GM12878 (cell line): ENCODE measurements at regions not wholly inside any gene's neighbourhood (a gene's known extent, or its start where the extent isn't known, plus 50 kb on each side); places are given as distances from the start of the nearest gene placed in this dataset.
A peak's percentile ranks its signal among the peaks of the same experiment; 100 is the strongest.

Experiments used
- ATAC-seq: fragments of 200-7000 bp; cut with Tn5 transposase; 3 replicates; pipeline ENCODE4 v1.9.1; 2020; ENCODE audit warnings: mild to moderate bottlenecking, moderate library complexity
- BruUV-seq: library from RNA; stranded (reverse); fragments of 400-500 nt; replicated peaks from 2 replicates; lab custom pipeline; 2021; lab: Mats Ljungman, UMichigan
- CTCF ChIA-PET: fragments of 300-600 bp; sonication (Branson Sonifier 250); formaldehyde crosslinking; extraction: SDS; loops from one replicate; lab custom pipeline; 2021; ENCODE audit warnings: inconsistent platforms; lab: Yijun Ruan, JAX
- POLR2A ChIA-PET: fragments of 350-600 bp; formaldehyde crosslinking; extraction: SDS; loops from one replicate; lab custom pipeline; 2021; ENCODE audit warnings: inconsistent platforms; lab: Charles Lee
- RAD21 ChIA-PET: fragments of 300-600 bp; sonication (Branson Sonifier 250); formaldehyde crosslinking; loops from one replicate; lab custom pipeline; 2023; ENCODE audit warnings: antibody characterized with exemption; ENCODE audit not compliant: unreplicated experiment; lab: Charles Lee
- SMC1A ChIA-PET: fragments of 300-600 bp; sonication (Branson Sonifier 250); formaldehyde crosslinking; loops from one replicate; lab custom pipeline; 2023; ENCODE audit not compliant: unreplicated experiment, uncharacterized antibody; lab: Charles Lee
- DNase-seq: peaks from one replicate; pipeline ENCODE4 v3.0.0-alpha.2; 2011; ENCODE audit warnings: low read depth, low spot score
- FAIRE-seq: peaks from 3 replicates; lab custom pipeline; 2011; peaks lifted over from hg19 to GRCh38; lab: Jason Lieb, UNC
- H2AFZ ChIP-seq: 2 replicates; pipeline ENCODE4 v1.6.0; 2011; ENCODE audit warnings: low read depth, low read length, control low read depth; ENCODE audit not compliant: control insufficient read depth
- H3K27ac ChIP-seq: 2 replicates; pipeline ENCODE4 v1.5.1; 2011; ENCODE audit warnings: control low read depth; ENCODE audit not compliant: control insufficient read depth, insufficient read depth
- H3K27me3 ChIP-seq, 2 experiments: replicated peaks in 1 of 2; 2 replicates each; pipeline versions ENCODE4 v1.6.0 to v1.6.1; 2011; ENCODE audit warnings: low read length in 1 of 2; ENCODE audit not compliant: control insufficient read depth in 2 of 2, insufficient read depth in 2 of 2
- H3K36me3 ChIP-seq, 2 experiments: 2 replicates each; pipeline ENCODE4 v1.5.1; 2011; ENCODE audit warnings: low read length in 1 of 2; ENCODE audit not compliant: control insufficient read depth in 2 of 2, insufficient read depth in 2 of 2
- H3K4me1 ChIP-seq: 2 replicates; pipeline ENCODE4 v1.6.1; 2011; ENCODE audit warnings: mild to moderate bottlenecking, low read length, moderate library complexity, mixed read lengths; ENCODE audit not compliant: control insufficient read depth, insufficient read depth
- H3K4me2 ChIP-seq: 2 replicates; pipeline ENCODE4 v1.6.0; 2011; ENCODE audit warnings: control low read depth; ENCODE audit not compliant: control insufficient read depth, insufficient read depth
- H3K4me3 ChIP-seq: fragments of 200-600 bp; sonication (generic); 2 replicates; pipeline ENCODE4 v1.5.1; 2016
- H3K79me2 ChIP-seq: 2 replicates; pipeline ENCODE4 v1.6.0; 2011; ENCODE audit warnings: low read length; ENCODE audit not compliant: control insufficient read depth, insufficient read depth
- H3K9ac ChIP-seq: 2 replicates; pipeline ENCODE4 v1.8.0; 2011; ENCODE audit warnings: low read length, control low read depth, mixed read lengths; ENCODE audit not compliant: control insufficient read depth, insufficient read depth
- H3K9me3 ChIP-seq: replicated peaks from 3 replicates; pipeline ENCODE4 v1.5.1; 2011; ENCODE audit warnings: mild to moderate bottlenecking, low read length; ENCODE audit not compliant: control insufficient read depth, insufficient read depth
- H4K20me1 ChIP-seq: 2 replicates; pipeline ENCODE4 v1.6.0; 2011; ENCODE audit not compliant: control insufficient read depth, insufficient read depth
- BCL11A ChIP-seq: IDR thresholded peaks from 2 replicates; pipeline ENCODE4 v1.6.1; 2011; ENCODE audit warnings: low read depth, low read length
- BHLHE40 ChIP-seq, 2 experiments: fragments of 450-650 bp in 1 of 2; IDR thresholded peaks; 2 replicates each; pipeline ENCODE4 v1.6.1; 2011 to 2017; ENCODE audit warnings: low read depth in 2 of 2, borderline replicate concordance in 1 of 2, improper control_type of control experiment in 1 of 2, low read length in 1 of 2, mild to moderate bottlenecking in 1 of 2
- CEBPB ChIP-seq, 2 experiments: fragments of 150-350 bp in 1 of 2; IDR thresholded peaks; 2 replicates each; pipeline ENCODE4 v1.6.1; 2012 to 2014; ENCODE audit warnings: low read depth in 2 of 2, low read length in 2 of 2, borderline replicate concordance in 1 of 2, inconsistent platforms in 1 of 2
- CHD4 ChIP-seq: fragments of 200-600 bp; sonication (generic); IDR thresholded peaks from 2 replicates; pipeline ENCODE4 v1.6.1; 2016; ENCODE audit warnings: mild to moderate bottlenecking
- CREB1 ChIP-seq: IDR thresholded peaks from 2 replicates; pipeline ENCODE4 v1.6.1; 2012; ENCODE audit warnings: low read depth, mild to moderate bottlenecking, inconsistent platforms
- HCFC1 ChIP-seq: fragments of 150-350 bp; IDR thresholded peaks from 2 replicates; pipeline ENCODE4 v1.6.1; 2014; ENCODE audit warnings: low read length
- KDM1A ChIP-seq: fragments of 200-600 bp; sonication (generic); IDR thresholded peaks from 2 replicates; pipeline ENCODE4 v1.6.1; 2016; ENCODE audit warnings: borderline replicate concordance
- PAX8 ChIP-seq: fragments of 450-650 bp; IDR thresholded peaks from 2 replicates; pipeline ENCODE4 v1.6.1; 2017; ENCODE audit warnings: mild to moderate bottlenecking, moderate library complexity
- POU2F2 ChIP-seq: IDR thresholded peaks from 3 replicates; pipeline ENCODE4 v1.6.1; 2011; ENCODE audit warnings: low read depth, mild to moderate bottlenecking, low read length, borderline replicate concordance
- ZNF274 ChIP-seq: IDR thresholded peaks from one replicate; pipeline ENCODE4 v1.8.0; 2011; ENCODE audit not compliant: insufficient read length, insufficient read depth
- ZNF384 ChIP-seq: IDR thresholded peaks from 2 replicates; pipeline ENCODE4 v1.6.1; 2012; ENCODE audit warnings: low read depth, mild to moderate bottlenecking, low read length, improper control_type of control experiment, borderline replicate concordance
- ZZZ3 ChIP-seq: IDR thresholded peaks from 2 replicates; pipeline ENCODE4 v1.6.1; 2011; ENCODE audit warnings: low read depth; ENCODE audit not compliant: control insufficient read depth, insufficient read length
- WGBS: methylation state at CpG from one replicate; pipeline ENCODE4 v1.1.6; 2016; ENCODE audit warnings: low lambda C conversion rate; ENCODE audit not compliant: insufficient replicate concordance, insufficient coverage; ENCODE audit errors: missing lambda C conversion rate; 5-methylcytosine and 5-hydroxymethylcytosine counted together
- in situ Hi-C: fragments of 300-500 bp; cut with MboI; formaldehyde crosslinking; loops from 9 replicates; pipeline ENCODE4 v1.14.3; 2018; ENCODE audit warnings: mixed read lengths
- intact Hi-C: fragments of 100-400 bp; cut with micrococcal nuclease; formaldehyde crosslinking; loops from one replicate; pipeline ENCODE4 v1.14.2; 2022; ENCODE audit not compliant: unreplicated experiment
- TF ChIP-seq, protein P1 (sequence below), 3 experiments: IDR thresholded peaks in 2 of 3; conservative IDR thresholded peaks in 1 of 3; 2 replicates each; pipeline ENCODE4 v1.5.1; 2011; ENCODE audit warnings: low read depth in 3 of 3, low read length in 3 of 3, mild to moderate bottlenecking in 3 of 3, control low read depth in 2 of 3, moderate library complexity in 2 of 3, inconsistent platforms in 1 of 3, mixed read lengths in 1 of 3; ENCODE audit not compliant: control insufficient read depth in 2 of 3, insufficient read depth in 1 of 3; ENCODE audit errors: extremely low read depth in 1 of 3
- TF ChIP-seq, protein P2 (sequence below): IDR thresholded peaks from 2 replicates; pipeline ENCODE4 v1.6.1; 2011; ENCODE audit warnings: mild to moderate bottlenecking, low read depth, low read length, moderate library complexity; ENCODE audit not compliant: insufficient replicate concordance
- TF ChIP-seq, protein P3 (sequence below): fragments of 450-650 bp; formaldehyde crosslinking; IDR thresholded peaks from 2 replicates; pipeline ENCODE4 v1.5.0; 2022; ENCODE audit warnings: mild to moderate bottlenecking, missing genetic modification characterization

- TF ChIP-seq, protein P1, sequence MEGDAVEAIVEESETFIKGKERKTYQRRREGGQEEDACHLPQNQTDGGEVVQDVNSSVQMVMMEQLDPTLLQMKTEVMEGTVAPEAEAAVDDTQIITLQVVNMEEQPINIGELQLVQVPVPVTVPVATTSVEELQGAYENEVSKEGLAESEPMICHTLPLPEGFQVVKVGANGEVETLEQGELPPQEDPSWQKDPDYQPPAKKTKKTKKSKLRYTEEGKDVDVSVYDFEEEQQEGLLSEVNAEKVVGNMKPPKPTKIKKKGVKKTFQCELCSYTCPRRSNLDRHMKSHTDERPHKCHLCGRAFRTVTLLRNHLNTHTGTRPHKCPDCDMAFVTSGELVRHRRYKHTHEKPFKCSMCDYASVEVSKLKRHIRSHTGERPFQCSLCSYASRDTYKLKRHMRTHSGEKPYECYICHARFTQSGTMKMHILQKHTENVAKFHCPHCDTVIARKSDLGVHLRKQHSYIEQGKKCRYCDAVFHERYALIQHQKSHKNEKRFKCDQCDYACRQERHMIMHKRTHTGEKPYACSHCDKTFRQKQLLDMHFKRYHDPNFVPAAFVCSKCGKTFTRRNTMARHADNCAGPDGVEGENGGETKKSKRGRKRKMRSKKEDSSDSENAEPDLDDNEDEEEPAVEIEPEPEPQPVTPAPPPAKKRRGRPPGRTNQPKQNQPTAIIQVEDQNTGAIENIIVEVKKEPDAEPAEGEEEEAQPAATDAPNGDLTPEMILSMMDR (IDR thresholded peaks at IDR 0.05 in 2 of 3, conservative IDR thresholded peaks at IDR 0.05 in 1 of 3; ENCODE audit: control insufficient read depth in 2 of 3, extremely low read depth in 1 of 3, insufficient read depth in 1 of 3, low read depth in 3 of 3, low read length in 3 of 3), result no peak
- no peak for TF ChIP-seq KDM1A
- TF ChIP-seq POU2F2, result no peak
- TF ChIP-seq ZNF384, result no peak
These were observed 242.6 kb downstream of the BTG1 start (continued) for GRCh38 chr12:91902860-91903683.

- DNase-seq (no peak), FAIRE-seq (no peak), ATAC-seq (peak; percentile 29)
- ChIA-PET POLR2A (no interaction called here), CTCF (interaction anchor here (1.5 kb wide), 1 partner anchor 10 kb away, joined by 3 read pairs; no protein-coding TSS in a partner anchor), RAD21 (no interaction called here), SMC1A (no interaction called here)
- no peaks in the 10 kb centered on the region; the same call in 2 of the 3 replicates for H3K9me3 ChIP-seq
- BruUV-seq, result no TSS peak
- intact Hi-C loops (no loop called here), in situ Hi-C loops (no loop called here)
- no peak overlapping the region for H2AFZ ChIP-seq
- H3K36me3 ChIP-seq, result no peaks in the 10 kb centered on the region
- H4K20me1 ChIP-seq, result no peaks in the 10 kb centered on the region
- H3K4me3 ChIP-seq, result no peak overlapping the region
- no peaks in the 10 kb centered on the region for H3K4me1 ChIP-seq
- no peak overlapping the region for H3K9ac ChIP-seq
- no peak overlapping the region for H3K4me2 ChIP-seq
- no peak overlapping the region for H3K27ac ChIP-seq
- WGBS, result 48% methylated on average over 3 of the region's 3 CpGs
- no peaks in the 10 kb centered on the region for H3K79me2 ChIP-seq
- no peaks in the 10 kb centered on the region for H3K27me3 ChIP-seq
- TF ChIP-seq, protein P2, sequence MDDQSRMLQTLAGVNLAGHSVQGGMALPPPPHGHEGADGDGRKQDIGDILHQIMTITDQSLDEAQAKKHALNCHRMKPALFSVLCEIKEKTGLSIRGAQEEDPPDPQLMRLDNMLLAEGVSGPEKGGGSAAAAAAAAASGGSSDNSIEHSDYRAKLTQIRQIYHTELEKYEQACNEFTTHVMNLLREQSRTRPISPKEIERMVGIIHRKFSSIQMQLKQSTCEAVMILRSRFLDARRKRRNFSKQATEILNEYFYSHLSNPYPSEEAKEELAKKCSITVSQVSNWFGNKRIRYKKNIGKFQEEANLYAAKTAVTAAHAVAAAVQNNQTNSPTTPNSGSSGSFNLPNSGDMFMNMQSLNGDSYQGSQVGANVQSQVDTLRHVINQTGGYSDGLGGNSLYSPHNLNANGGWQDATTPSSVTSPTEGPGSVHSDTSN, result no peak
- no peak for TF ChIP-seq CREB1
- TF ChIP-seq CEBPB (IDR thresholded peaks at IDR 0.05; ENCODE audit: borderline replicate concordance in 1 of 2, low read depth in 2 of 2, low read length in 2 of 2), result no peak
- no peak for TF ChIP-seq CHD4
- TF ChIP-seq, protein P3, sequence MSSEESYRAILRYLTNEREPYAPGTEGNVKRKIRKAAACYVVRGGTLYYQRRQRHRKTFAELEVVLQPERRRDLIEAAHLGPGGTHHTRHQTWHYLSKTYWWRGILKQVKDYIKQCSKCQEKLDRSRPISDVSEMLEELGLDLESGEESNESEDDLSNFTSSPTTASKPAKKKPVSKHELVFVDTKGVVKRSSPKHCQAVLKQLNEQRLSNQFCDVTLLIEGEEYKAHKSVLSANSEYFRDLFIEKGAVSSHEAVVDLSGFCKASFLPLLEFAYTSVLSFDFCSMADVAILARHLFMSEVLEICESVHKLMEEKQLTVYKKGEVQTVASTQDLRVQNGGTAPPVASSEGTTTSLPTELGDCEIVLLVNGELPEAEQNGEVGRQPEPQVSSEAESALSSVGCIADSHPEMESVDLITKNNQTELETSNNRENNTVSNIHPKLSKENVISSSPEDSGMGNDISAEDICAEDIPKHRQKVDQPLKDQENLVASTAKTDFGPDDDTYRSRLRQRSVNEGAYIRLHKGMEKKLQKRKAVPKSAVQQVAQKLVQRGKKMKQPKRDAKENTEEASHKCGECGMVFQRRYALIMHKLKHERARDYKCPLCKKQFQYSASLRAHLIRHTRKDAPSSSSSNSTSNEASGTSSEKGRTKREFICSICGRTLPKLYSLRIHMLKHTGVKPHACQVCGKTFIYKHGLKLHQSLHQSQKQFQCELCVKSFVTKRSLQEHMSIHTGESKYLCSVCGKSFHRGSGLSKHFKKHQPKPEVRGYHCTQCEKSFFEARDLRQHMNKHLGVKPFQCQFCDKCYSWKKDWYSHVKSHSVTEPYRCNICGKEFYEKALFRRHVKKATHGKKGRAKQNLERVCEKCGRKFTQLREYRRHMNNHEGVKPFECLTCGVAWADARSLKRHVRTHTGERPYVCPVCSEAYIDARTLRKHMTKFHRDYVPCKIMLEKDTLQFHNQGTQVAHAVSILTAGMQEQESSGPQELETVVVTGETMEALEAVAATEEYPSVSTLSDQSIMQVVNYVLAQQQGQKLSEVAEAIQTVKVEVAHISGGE (CRISPR knock-in tag), result no peak
- TF ChIP-seq PAX8, result no peak
- TF ChIP-seq BCL11A, result no peak
- no peak for TF ChIP-seq BHLHE40 (IDR thresholded peaks at IDR 0.05; ENCODE audit: borderline replicate concordance in 1 of 2, low read depth in 2 of 2, low read length in 1 of 2)
- TF ChIP-seq ZNF274, result no peak
- TF ChIP-seq ZZZ3, result no peak
- no peak for TF ChIP-seq HCFC1
These were observed 244.1 kb downstream of the BTG1 start for GRCh38 chr12:91901381-91902074.
